ENCODE measurements at regions not wholly inside any gene's neighbourhood (a gene's known extent, or its start where the extent isn't known, plus 50 kb on each side); places are given as distances from the start of the nearest gene placed in this dataset.
A peak's percentile ranks its signal among the peaks of the same experiment; 100 is the strongest.

GRCh38 chr2:234689911-234690379 is 193.1 kb upstream of the ARL4C start:
- H3K4me3 ChIP-seq = no peak overlapping the region
- H3K36me3 ChIP-seq = no peaks in the 10 kb centered on the region
- TF ChIP-seq, protein P1, sequence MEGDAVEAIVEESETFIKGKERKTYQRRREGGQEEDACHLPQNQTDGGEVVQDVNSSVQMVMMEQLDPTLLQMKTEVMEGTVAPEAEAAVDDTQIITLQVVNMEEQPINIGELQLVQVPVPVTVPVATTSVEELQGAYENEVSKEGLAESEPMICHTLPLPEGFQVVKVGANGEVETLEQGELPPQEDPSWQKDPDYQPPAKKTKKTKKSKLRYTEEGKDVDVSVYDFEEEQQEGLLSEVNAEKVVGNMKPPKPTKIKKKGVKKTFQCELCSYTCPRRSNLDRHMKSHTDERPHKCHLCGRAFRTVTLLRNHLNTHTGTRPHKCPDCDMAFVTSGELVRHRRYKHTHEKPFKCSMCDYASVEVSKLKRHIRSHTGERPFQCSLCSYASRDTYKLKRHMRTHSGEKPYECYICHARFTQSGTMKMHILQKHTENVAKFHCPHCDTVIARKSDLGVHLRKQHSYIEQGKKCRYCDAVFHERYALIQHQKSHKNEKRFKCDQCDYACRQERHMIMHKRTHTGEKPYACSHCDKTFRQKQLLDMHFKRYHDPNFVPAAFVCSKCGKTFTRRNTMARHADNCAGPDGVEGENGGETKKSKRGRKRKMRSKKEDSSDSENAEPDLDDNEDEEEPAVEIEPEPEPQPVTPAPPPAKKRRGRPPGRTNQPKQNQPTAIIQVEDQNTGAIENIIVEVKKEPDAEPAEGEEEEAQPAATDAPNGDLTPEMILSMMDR (IDR thresholded peaks at IDR 0.05) = no peak
- TF ChIP-seq POLR2A (IDR thresholded peaks at IDR 0.05) = no peak
- no peak for TF ChIP-seq POLR2AphosphoS5 (IDR thresholded peaks at IDR 0.05)
- 65% methylated on average over 10 of the region's 10 CpGs for WGBS
- H3K9me3 ChIP-seq = no peaks in the 10 kb centered on the region
- H3K27ac ChIP-seq = peak overlapping the region; percentile 76
- no peak for DNase-seq (ENCODE audit: low spot score)
- H3K4me1 ChIP-seq (replicated peaks) = peaks cover 11% of the 10 kb centered on the region
- intact Hi-C loops (cut with DNase I) = no loop called here
- no peaks in the 10 kb centered on the region for H3K27me3 ChIP-seq (replicated peaks; ENCODE audit: insufficient read depth)

- 97% methylated on average over 6 of the region's 6 CpGs for whole genome bisulfite sequencing
- intact Hi-C loops (cut with DNase I) = no loop called here
- H3K27me3 ChIP-seq (replicated peaks; ENCODE audit: insufficient read depth) = no peaks in the 10 kb centered on the region
- DNase-seq (ENCODE audit: low spot score) = no peak
- peaks cover 11% of the 10 kb centered on the region for H3K4me1 ChIP-seq (replicated peaks)
- H3K27ac ChIP-seq = no peak overlapping the region
- H3K9me3 ChIP-seq = no peaks in the 10 kb centered on the region
- H3K36me3 ChIP-seq = no peaks in the 10 kb centered on the region
- TF ChIP-seq POLR2AphosphoS5 (IDR thresholded peaks at IDR 0.05) = no peak
- TF ChIP-seq POLR2A (IDR thresholded peaks at IDR 0.05) = no peak
- TF ChIP-seq, protein P1 (IDR thresholded peaks at IDR 0.05) = no peak
- H3K4me3 ChIP-seq = no peak overlapping the region
Measured at GRCh38 chr2:234687718-234688475, 191.0 kb upstream of the ARL4C start.

GRCh38 chr2:234686088-234686890 is 189.4 kb upstream of the ARL4C start:
- H3K36me3 ChIP-seq = no peaks in the 10 kb centered on the region
- no peaks in the 10 kb centered on the region for H3K27me3 ChIP-seq (replicated peaks; ENCODE audit: insufficient read depth)
- no peak overlapping the region for H3K4me3 ChIP-seq
- intact Hi-C loops (cut with DNase I) = no loop called here
- 46% methylated on average over 4 of the region's 4 CpGs for WGBS
- H3K9me3 ChIP-seq = no peaks in the 10 kb centered on the region
- peak; percentile 36 for DNase-seq (ENCODE audit: low spot score)
- no peak for TF ChIP-seq POLR2A (IDR thresholded peaks at IDR 0.05)
- TF ChIP-seq, protein P1 (IDR thresholded peaks at IDR 0.05) = no peak
- peak; percentile 44 for TF ChIP-seq POLR2AphosphoS5 (IDR thresholded peaks at IDR 0.05)
- H3K27ac ChIP-seq = no peak overlapping the region
- peaks cover 11% of the 10 kb centered on the region for H3K4me1 ChIP-seq (replicated peaks)

DNA sequence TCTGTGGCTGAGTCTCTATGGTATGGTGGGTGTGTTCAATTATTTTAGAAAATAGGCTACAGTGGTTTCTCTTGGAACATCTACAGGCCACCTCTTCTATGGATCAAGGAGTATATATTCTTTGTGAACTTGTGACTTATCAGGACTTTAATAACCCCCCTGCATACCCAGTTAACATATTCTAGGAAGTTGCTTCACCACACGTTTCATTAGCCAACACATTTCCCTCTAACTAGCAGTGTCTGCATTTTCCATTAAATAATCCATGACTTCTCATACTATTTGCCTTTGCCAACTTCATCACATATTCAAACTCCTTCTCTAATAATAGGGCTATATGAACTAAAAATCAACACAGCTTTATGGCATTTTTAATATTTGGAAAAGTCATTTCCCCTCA is 187.6 kb upstream of the ARL4C start:
- intact Hi-C loops (cut with DNase I) = no loop called here

More for the DNA sequence above, 187.6 kb upstream of the ARL4C start:
- Histone ChIP-seq H3K36me3 (no peaks in the 10 kb centered on the region), H3K9me3 (no peaks in the 10 kb centered on the region), H3K4me1 (replicated peaks) (no peaks in the 10 kb centered on the region), H3K4me3 (no peak overlapping the region), H3K27ac (no peak overlapping the region), H3K27me3 (replicated peaks; ENCODE audit: insufficient read depth) (no peaks in the 10 kb centered on the region)
- 88% methylated on average over 1 of the region's 1 CpG for WGBS
- no peak for DNase-seq (ENCODE audit: low spot score)
- TF ChIP-seq POLR2AphosphoS5 (IDR thresholded peaks at IDR 0.05) = no peak
- TF ChIP-seq, protein P1 (IDR thresholded peaks at IDR 0.05) = no peak
- TF ChIP-seq POLR2A (IDR thresholded peaks at IDR 0.05) = no peak
